Heart left ventricle (tissue), 16 donors: ENCODE measurements at regions not wholly inside any gene's neighbourhood (a gene's known extent, or its start where the extent isn't known, plus 50 kb on each side); places are given as distances from the start of the nearest gene placed in this dataset.

Experiments used
- ATAC-seq, 4 donors: fragments of 200-7000 bp; cut with Tn5 transposase; one replicate each; pipeline ENCODE4 v1.9.1; 2020 to 2022; ENCODE audit warnings: moderate library complexity in 4 of 4, mild to moderate bottlenecking in 3 of 4, moderate number of reproducible peaks in 1 of 4
- DNase-seq, 5 donors: peaks; one replicate each; pipeline ENCODE4 v3.0.0-alpha.2; 2020
- H3K27ac ChIP-seq, 12 donors: fragments of 200-600 bp; sonication (generic) in 4 of 12; one replicate each; pipeline versions ENCODE4 v1.5.0 to v1.8.0; 2016 to 2022; ENCODE audit warnings: mild to moderate bottlenecking in 2 of 12
- H3K27me3 ChIP-seq, 9 donors: fragments of 200-600 bp; sonication (generic) in 2 of 9; one replicate each; pipeline versions ENCODE4 v1.5.1 to v1.8.0; 2016 to 2022; ENCODE audit warnings: mild to moderate bottlenecking in 3 of 9
- H3K36me3 ChIP-seq, 9 donors: fragments of 200-600 bp; sonication (generic) in 2 of 9; one replicate each; pipeline versions ENCODE4 v1.5.0 to v1.8.0; 2018 to 2022; ENCODE audit warnings: mild to moderate bottlenecking in 2 of 9
- H3K4me1 ChIP-seq, 12 donors: fragments of 200-600 bp; sonication (generic) in 4 of 12; one replicate each; pipeline versions ENCODE4 v1.5.0 to v1.8.0; 2016 to 2022; ENCODE audit warnings: mild to moderate bottlenecking in 3 of 12
- H3K4me3 ChIP-seq, 12 donors: fragments of 200-600 bp; sonication (generic) in 4 of 12; one replicate each; pipeline versions ENCODE4 v1.5.0 to v1.8.0; 2017 to 2022; ENCODE audit warnings: mild to moderate bottlenecking in 9 of 12, moderate library complexity in 4 of 12
- H3K9me3 ChIP-seq, 12 donors: fragments of 200-600 bp; sonication (generic) in 4 of 12; one replicate each; pipeline versions ENCODE4 v1.5.0 to v1.8.0; 2016 to 2022; ENCODE audit warnings: mild to moderate bottlenecking in 1 of 12
- POLR2A ChIP-seq, 2 donors: fragments of 450-650 bp; IDR thresholded peaks; one replicate each; pipeline ENCODE4 v1.6.1; 2017; ENCODE audit warnings: antibody characterized with exemption in 2 of 2, mild to moderate bottlenecking in 2 of 2, moderate library complexity in 2 of 2
- WGBS, 4 donors: extraction: QIAGEN DNeasy Blood & Tissue Kit in 2 of 4; methylation state at CpG; one replicate each; pipeline versions ENCODE4 v1.1.5 to v1.1.7; 2013 to 2018; 5-methylcytosine and 5-hydroxymethylcytosine counted together
- intact Hi-C, 10 donors: fragments of 100-400 bp; cut with DNase I; formaldehyde crosslinking; loops; one replicate each; pipeline versions ENCODE4 v1.11.1 to v1.14.2; 2022
- TF ChIP-seq, protein P1 (sequence below), 12 donors: fragments of 200-600 bp; sonication (generic) in 4 of 12; IDR thresholded peaks; one replicate each; pipeline versions ENCODE4 v1.5.0 to v1.8.0; 2018 to 2022; ENCODE audit warnings: antibody characterized with exemption in 12 of 12, mild to moderate bottlenecking in 5 of 12
- donor health status: ischemic (EF 13 %, LVEDD 7.1; RV severe dilation, severe dysfunction).
- donor health status: healthy with polysubstance abuse.
- donor health status: DM: no; HTN: yes; CAD: no.
- donor health status: DM: no; HTN: no; CAD: no.
- donor health status: ischemic (EF 25% LVEDD 6.9; RV normal size, moderate dysfunction).
- donor health status: ischemic (EF 25% LVEDD 5.7; RV mildly dilated, moderate dysfunction).
- donor health status: healthy.
- donor health status: DM: yes; HTN: yes; CAD: no.
- donor health status: ischemic (EF 35%, LVEDD 5.7; RV mildly dilated, moderate dysfunction).
- donor health status: nonischemic (EF 11% LVEDD 7.7; RV severe dilation, severe dysfunction).
- donor health status: DM: yes; HTN: yes; CAD: no.
- donor health status: PGD.
- donor health status: ischemic (EF 29% LVEDD 5.4; RV normal size, mild dysfunction).
- donor health status: nonischemic (EF 23%, LVEDD 6.1; RV moderate dilation, normal function).

DNA sequence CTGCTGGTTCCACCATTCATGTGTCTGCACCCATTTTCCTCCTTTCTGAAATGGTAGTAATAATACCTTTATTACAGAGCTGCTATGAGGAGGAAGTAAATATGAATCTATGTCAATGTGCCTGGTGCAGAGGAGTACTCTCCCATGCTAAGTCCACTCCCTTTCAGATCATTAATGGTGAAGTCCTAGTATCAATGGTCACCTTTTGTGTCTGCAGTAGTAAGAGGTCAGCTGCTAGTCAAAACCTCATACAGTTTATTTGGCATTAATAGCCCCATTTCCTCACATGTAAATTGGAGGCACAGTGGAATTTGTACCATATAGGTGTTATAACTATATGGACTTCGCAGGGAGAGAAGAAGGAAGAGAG lies 581.0 kb downstream of the REEP3 start:
- Histone ChIP-seq H3K36me3 (no peaks in the 10 kb centered on the region), H3K9me3 (no peaks in the 10 kb centered on the region), H3K27me3 (no peaks in the 10 kb centered on the region), H3K4me1 (no peaks in the 10 kb centered on the region), H3K27ac (no peak overlapping the region), H3K4me3 (no peak overlapping the region)
- intact Hi-C loops = no loop called here
- TF ChIP-seq POLR2A (IDR thresholded peaks at IDR 0.05) = no peak
- TF ChIP-seq, protein P1, sequence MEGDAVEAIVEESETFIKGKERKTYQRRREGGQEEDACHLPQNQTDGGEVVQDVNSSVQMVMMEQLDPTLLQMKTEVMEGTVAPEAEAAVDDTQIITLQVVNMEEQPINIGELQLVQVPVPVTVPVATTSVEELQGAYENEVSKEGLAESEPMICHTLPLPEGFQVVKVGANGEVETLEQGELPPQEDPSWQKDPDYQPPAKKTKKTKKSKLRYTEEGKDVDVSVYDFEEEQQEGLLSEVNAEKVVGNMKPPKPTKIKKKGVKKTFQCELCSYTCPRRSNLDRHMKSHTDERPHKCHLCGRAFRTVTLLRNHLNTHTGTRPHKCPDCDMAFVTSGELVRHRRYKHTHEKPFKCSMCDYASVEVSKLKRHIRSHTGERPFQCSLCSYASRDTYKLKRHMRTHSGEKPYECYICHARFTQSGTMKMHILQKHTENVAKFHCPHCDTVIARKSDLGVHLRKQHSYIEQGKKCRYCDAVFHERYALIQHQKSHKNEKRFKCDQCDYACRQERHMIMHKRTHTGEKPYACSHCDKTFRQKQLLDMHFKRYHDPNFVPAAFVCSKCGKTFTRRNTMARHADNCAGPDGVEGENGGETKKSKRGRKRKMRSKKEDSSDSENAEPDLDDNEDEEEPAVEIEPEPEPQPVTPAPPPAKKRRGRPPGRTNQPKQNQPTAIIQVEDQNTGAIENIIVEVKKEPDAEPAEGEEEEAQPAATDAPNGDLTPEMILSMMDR (IDR thresholded peaks at IDR 0.05) = no peak
- 91 to 100% (median 96%) methylated on average over 1 of the region's 1 CpG for WGBS, 4 donors
- ATAC-seq = no peak
- no peak for DNase-seq

DNA sequence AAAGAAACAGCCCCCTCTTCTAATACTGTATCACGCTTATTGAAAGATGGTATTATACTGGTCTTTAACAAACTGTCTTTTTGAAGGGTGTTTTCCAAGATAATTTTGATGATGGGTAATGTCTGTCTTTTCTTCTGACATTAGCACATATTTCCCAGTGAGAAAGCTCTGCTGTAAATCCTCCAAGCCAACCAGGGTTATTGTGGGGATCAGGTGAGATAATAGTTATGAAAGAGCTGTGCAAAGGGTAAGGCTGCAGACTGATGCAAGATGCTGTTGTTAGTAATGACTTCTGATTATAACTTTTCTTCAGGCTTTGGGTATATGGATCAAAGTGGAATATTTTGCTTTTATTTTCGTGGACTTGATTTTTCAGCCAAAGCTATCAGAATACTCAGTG lies 581.7 kb downstream of the REEP3 start:
- no peaks in the 10 kb centered on the region for H3K36me3 ChIP-seq
- no peak for DNase-seq
- H3K4me3 ChIP-seq = no peak overlapping the region
- H3K9me3 ChIP-seq = no peaks in the 10 kb centered on the region
- intact Hi-C loops = no loop called here
- no peak for TF ChIP-seq POLR2A (IDR thresholded peaks at IDR 0.05)
- TF ChIP-seq, protein P1 (IDR thresholded peaks at IDR 0.05) = no peak
- no peak for ATAC-seq
- H3K27me3 ChIP-seq = no peaks in the 10 kb centered on the region
- H3K4me1 ChIP-seq = no peaks in the 10 kb centered on the region
- no peak overlapping the region for H3K27ac ChIP-seq
- 86 to 91% (median 88%) methylated on average over 2 of the region's 2 CpGs for WGBS, 4 donors

DNA sequence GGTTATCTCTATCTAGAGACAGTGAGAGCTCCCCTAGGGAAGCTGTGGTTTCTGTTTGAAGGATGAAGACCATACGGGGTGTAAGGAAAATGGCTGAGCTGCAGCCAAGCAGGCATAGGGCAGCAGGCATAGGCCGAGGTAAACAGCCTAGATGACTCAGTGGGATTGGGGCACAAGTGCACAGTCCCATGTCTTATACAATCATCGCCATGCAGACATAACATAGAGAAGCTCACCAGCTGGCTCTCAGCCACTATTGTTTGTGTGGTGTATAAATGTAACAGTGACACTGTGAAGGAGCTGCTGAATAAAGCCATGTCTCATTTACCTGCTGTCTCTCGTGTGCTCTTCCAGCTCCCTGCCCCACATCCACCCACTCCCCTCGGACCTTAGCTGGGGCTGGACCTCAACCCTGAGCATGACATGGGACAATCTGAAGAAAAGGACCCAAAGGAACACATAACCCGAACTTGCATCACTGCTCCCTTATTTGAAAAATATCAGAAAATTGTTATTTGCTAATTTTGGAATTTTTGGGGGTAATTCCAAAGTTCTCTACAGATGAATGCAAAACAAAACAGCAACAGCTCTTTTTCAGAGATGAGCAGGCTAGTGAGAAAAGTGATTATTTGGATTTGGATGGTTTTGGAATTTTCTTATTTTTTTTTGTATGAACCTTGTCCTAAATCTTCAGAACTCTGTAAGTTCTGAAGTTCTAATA lies 582.7 kb downstream of the REEP3 start:
- ATAC-seq (no peak), DNase-seq (no peak)
- TF ChIP-seq POLR2A (IDR thresholded peaks at IDR 0.05) = no peak
- TF ChIP-seq, protein P1 (IDR thresholded peaks at IDR 0.05) = no peak
- Histone ChIP-seq H3K27ac (no peak overlapping the region), H3K4me3 (no peak overlapping the region), H3K36me3 (no peaks in the 10 kb centered on the region), H3K9me3 (no peaks in the 10 kb centered on the region), H3K27me3 (no peaks in the 10 kb centered on the region), H3K4me1 (no peaks in the 10 kb centered on the region)
- intact Hi-C loops = no loop called here
- 64 to 68% (median 66%) methylated on average over 6 of the region's 6 CpGs for WGBS, 4 donors

DNA sequence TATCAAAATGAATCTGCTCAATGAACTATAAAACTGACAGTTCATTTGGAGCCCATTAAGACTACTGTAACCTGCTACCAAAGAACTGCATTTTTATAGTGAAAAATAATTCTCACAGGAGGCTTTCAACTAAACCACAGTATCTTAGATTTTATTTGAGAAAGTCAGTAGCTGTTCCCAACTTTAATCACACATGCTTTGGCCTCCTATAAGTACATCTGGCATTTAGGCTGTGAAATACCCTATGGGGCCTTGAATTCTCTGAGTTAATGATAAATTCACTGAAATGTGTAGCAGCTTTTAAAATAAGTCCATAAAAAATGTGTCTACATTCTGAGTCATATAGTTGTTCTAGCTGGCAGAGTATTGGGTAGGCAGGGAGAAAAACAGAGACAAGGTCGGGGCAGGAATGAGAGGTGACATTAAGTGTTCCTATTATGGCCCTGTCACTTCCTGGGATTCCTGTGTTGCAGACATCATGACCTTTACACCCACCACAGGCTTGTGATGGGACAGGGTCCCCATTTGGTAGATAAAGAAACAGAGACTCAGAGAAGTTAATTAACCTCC lies 588.8 kb downstream of the REEP3 start:
- Histone ChIP-seq H3K4me1 (no peaks in the 10 kb centered on the region), H3K9me3 (no peaks in the 10 kb centered on the region), H3K27me3 (no peaks in the 10 kb centered on the region), H3K27ac (no peak overlapping the region), H3K36me3 (no peaks in the 10 kb centered on the region), H3K4me3 (no peak overlapping the region)
- DNase-seq = no peak
- intact Hi-C loops = no loop called here
- no peak for TF ChIP-seq POLR2A (IDR thresholded peaks at IDR 0.05)
- TF ChIP-seq, protein P1 (IDR thresholded peaks at IDR 0.05) = no peak
- WGBS, 4 donors = 60 to 75% (median 67%) methylated on average over 1 of the region's 1 CpG
- no peak for ATAC-seq
